Fibroblast of pulmonary artery (primary cell): ENCODE measurements at regions not wholly inside any gene's neighbourhood (a gene's known extent, or its start where the extent isn't known, plus 50 kb on each side); places are given as distances from the start of the nearest gene placed in this dataset.

Experiments
- DNase-seq: peaks from one replicate; pipeline ENCODE4 v3.0.0-alpha.2; 2010; ENCODE audit warnings: low read depth
- H3K4me3 ChIP-seq: replicated peaks from 2 replicates; pipeline ENCODE4 v1.5.1; 2011; ENCODE audit warnings: low read depth, mild to moderate bottlenecking, control low read depth, low read length, moderate library complexity
- CTCF ChIP-seq: IDR thresholded peaks from 2 replicates; pipeline ENCODE4 v1.5.1; 2011; ENCODE audit warnings: mild to moderate bottlenecking, control low read depth, low read length, inconsistent platforms; ENCODE audit errors: missing control alignments

GRCh38 chr14:36047912-36048311 lies 128.6 kb downstream of the PTCSC3 start:
- DNase-seq, result no peak
- H3K4me3 ChIP-seq, result no peak overlapping the region
- no peak for TF ChIP-seq CTCF

- DNase-seq, result no peak
- TF ChIP-seq CTCF, result no peak
- H3K4me3 ChIP-seq, result no peak overlapping the region
Measured at GRCh38 chr14:36035675-36036074, 140.8 kb downstream of the PTCSC3 start.

DNA sequence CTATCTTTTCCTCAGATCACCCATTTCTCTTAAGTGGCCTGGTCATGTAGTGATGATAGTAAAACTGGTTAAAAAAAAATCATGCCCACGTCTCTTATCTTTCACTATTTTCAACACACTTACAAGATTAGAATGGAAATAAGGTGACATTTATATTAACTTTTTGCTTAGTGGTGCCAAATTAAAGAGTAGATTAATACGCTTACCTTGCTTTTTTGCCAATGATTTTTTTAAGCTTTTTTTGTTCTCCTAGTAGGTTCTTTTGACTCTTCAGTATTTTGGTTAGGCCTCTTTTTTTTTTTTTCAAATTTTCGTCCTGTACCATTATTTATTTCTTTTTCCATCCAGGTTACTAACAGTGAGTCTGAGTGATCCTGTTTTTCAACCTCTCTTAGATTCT lies 147.9 kb downstream of the PTCSC3 start:
- TF ChIP-seq CTCF, result no peak
- DNase-seq, result no peak
- no peak overlapping the region for H3K4me3 ChIP-seq

GRCh38 chr14:36028218-36028617 lies 148.3 kb downstream of the PTCSC3 start:
- DNase-seq, result no peak
- no peak overlapping the region for H3K4me3 ChIP-seq
- no peak for TF ChIP-seq CTCF

DNA sequence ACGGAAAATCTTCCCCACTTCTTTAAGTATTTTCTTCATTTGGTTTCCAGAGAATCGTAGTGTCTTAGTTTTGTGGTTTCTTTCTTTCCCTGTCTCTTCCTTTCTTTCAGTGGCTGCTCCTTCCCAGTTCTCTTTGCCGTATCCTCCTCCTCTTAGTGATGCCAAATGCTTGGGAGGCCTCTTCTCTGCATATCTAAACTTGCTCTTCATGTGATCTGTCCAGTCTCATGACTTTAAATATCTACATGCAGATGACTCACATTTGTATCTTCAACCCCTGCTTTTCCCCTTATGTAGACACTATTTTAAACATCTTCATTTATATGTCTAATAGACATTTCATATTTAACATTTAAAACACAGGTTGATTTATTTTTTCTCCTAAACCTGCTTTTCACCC lies 149.2 kb downstream of the PTCSC3 start:
- H3K4me3 ChIP-seq, result no peak overlapping the region
- TF ChIP-seq CTCF, result no peak
- no peak for DNase-seq

DNA sequence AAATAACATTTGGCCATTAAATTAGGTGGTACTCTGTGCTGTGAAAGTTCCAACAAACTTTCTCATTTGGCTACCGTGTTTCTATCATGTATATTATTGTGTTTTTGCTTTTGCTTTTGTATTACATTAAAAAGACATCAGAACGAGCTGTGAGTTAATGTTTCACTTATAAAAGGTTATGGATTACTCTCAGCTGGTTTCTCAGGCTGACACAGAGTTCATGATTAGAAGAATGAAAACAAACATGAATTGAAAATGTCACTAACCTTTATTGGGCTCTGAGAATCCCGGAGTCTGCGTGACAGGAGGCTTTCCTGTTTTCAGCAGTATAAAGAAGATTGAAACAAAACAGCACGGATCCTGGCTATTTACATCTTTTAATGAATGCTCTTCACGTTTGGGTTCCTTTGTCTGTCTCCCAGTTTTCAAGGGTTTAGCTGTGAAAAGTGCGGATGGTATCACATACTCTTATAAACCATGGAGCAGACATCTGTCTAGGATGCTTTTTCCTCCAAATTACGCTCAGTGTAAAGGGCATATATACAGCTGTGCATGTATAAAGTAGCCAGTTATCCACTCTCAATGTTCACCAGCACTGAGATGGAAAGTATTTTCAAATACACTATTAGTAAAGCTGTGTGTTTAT lies 153.6 kb downstream of the PTCSC3 start:
- no peak for DNase-seq
- no peak for TF ChIP-seq CTCF
- H3K4me3 ChIP-seq, result no peak overlapping the region

DNA sequence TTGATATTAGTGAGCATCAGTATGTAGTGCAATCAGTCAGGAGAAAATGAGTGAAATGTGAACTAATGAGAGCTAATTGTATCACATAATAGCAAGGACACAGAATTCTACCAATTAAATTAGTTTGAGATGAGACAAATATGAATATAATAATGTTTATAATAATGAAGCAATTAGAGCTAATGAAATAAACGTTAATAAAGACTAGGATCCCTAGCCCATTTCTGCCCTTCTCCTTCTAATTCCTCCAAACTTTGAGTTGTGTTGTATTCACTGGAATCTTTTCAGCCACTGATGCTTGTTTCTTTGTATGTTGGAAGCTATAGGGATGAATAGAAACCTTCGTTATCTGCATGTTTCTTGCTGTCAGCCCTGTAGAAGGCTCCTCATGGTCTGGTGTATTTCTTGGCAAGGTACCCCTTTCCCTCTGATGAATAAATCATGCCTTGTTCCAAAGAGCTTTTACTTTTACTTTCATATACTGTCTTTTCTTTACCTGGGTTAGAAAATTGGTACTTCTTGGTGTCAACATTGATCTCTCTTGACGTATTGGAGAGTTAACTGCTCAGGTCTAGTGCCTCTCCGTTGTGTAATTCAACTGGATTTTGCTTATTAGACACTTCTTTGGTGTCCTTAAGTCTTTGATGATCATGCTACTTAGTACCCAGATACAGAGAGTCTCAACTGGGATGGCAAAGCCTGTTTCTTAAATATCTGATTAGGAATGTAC lies 154.8 kb downstream of the PTCSC3 start:
- no peak overlapping the region for H3K4me3 ChIP-seq
- no peak for DNase-seq
- TF ChIP-seq CTCF, result no peak
